HepG2 (cell line): ENCODE measurements at regions not wholly inside any gene's neighbourhood (a gene's known extent, or its start where the extent isn't known, plus 50 kb on each side); places are given as distances from the start of the nearest gene placed in this dataset.

Source experiments
- ATAC-seq: fragments of 200-7000 bp; cut with Tn5 transposase; 3 replicates; pipeline ENCODE4 v1.9.1; 2020; ENCODE audit warnings: mild to moderate bottlenecking, moderate library complexity
- BruUV-seq: library from RNA; stranded (reverse); fragments of 400-500 nt; replicated peaks from 2 replicates; lab custom pipeline; 2021; lab: Mats Ljungman, UMichigan
- CTCF ChIA-PET: fragments of 300-600 bp; formaldehyde crosslinking; extraction: SDS; loops from one replicate; lab custom pipeline; 2021; ENCODE audit warnings: low total read pairs, inconsistent platforms, low intra/inter-chr PET ratio; lab: Yijun Ruan, JAX
- POLR2A ChIA-PET: fragments of 350-600 bp; sonication (Branson Sonifier 250); formaldehyde crosslinking; loops from one replicate; lab custom pipeline; 2020; ENCODE audit warnings: antibody characterized with exemption, inconsistent platforms; lab: Yijun Ruan, JAX
- DNase-seq: peaks from one replicate; pipeline ENCODE4 v3.0.0-alpha.2; 2015; ENCODE audit warnings: low spot score
- FAIRE-seq: peaks from 3 replicates; lab custom pipeline; 2011; peaks lifted over from hg19 to GRCh38; lab: Jason Lieb, UNC
- H2AFZ ChIP-seq: one replicate; pipeline ENCODE4 v1.6.1; 2011; ENCODE audit warnings: low read length, inconsistent platforms
- H3K27ac ChIP-seq: fragments of 300-600 bp; 3 replicates; pipeline ENCODE4 v1.8.0; 2011; ENCODE audit warnings: mixed run types, mild to moderate bottlenecking, mixed read lengths, low read length, inconsistent platforms; ENCODE audit not compliant: insufficient read depth; ENCODE audit errors: extremely low read length
- H3K27me3 ChIP-seq, 2 experiments: fragments of 200-600 bp in 1 of 2; 2 replicates in 1 of 2; 3 replicates in 1 of 2; pipeline versions ENCODE4 v1.6.0 to v1.8.0; 2011; ENCODE audit warnings: low read length in 2 of 2, mild to moderate bottlenecking in 2 of 2, moderate library complexity in 2 of 2, inconsistent platforms in 1 of 2; ENCODE audit not compliant: insufficient read depth in 2 of 2, control insufficient read depth in 1 of 2
- H3K36me3 ChIP-seq, 2 experiments: fragments of 200-600 bp in 1 of 2; replicated peaks in 1 of 2; 2 replicates in 1 of 2; 3 replicates in 1 of 2; pipeline versions ENCODE4 v1.5.1 to v1.8.0; 2011; ENCODE audit warnings: low read length in 2 of 2, inconsistent platforms in 1 of 2; ENCODE audit not compliant: insufficient read depth in 2 of 2, control insufficient read depth in 1 of 2
- H3K4me1 ChIP-seq: 2 replicates; pipeline ENCODE4 v1.5.1; 2012; ENCODE audit warnings: low read length, inconsistent platforms; ENCODE audit not compliant: insufficient read depth
- H3K4me2 ChIP-seq: 2 replicates; pipeline ENCODE4 v1.6.0; 2011; ENCODE audit warnings: low read depth, low read length, inconsistent platforms
- H3K4me3 ChIP-seq, 3 experiments: fragments of 200-600 bp in 1 of 3; sonication (generic), shearing (Covaris generic) in 1 of 3; replicated peaks in 1 of 3; 2 replicates each; pipeline ENCODE4 v1.5.1; 2011 to 2016; ENCODE audit warnings: low read length in 3 of 3, inconsistent platforms in 2 of 3, low read depth in 2 of 3, mild to moderate bottlenecking in 2 of 3, control low read depth in 1 of 3, mixed read lengths in 1 of 3; ENCODE audit not compliant: insufficient read depth in 1 of 3
- H3K79me2 ChIP-seq: one replicate; pipeline ENCODE4 v1.6.1; 2011; ENCODE audit warnings: low read length, inconsistent platforms; ENCODE audit not compliant: insufficient read depth
- H3K9ac ChIP-seq: 2 replicates; pipeline ENCODE4 v1.6.0; 2011; ENCODE audit warnings: mild to moderate bottlenecking, low read depth, low read length, inconsistent platforms; ENCODE audit not compliant: insufficient read depth
- H3K9me3 ChIP-seq: 2 replicates; pipeline ENCODE4 v1.5.1; 2012; ENCODE audit warnings: mild to moderate bottlenecking, low read length
- H4K20me1 ChIP-seq: 2 replicates; pipeline ENCODE4 v1.6.0; 2011; ENCODE audit warnings: inconsistent platforms, mild to moderate bottlenecking, low read length, moderate library complexity; ENCODE audit not compliant: insufficient read depth
- MAFF ChIP-seq: IDR thresholded peaks from 2 replicates; pipeline ENCODE4 v1.6.1; 2011; ENCODE audit warnings: low read depth, low read length, improper control_type of control experiment
- MAFK ChIP-seq, 2 experiments: IDR thresholded peaks in 1 of 2; conservative IDR thresholded peaks in 1 of 2; 2 replicates each; pipeline ENCODE4 v1.6.1; 2011; ENCODE audit warnings: improper control_type of control experiment in 2 of 2, low read length in 2 of 2
- MYPOP ChIP-seq: sonication (generic); formaldehyde crosslinking; IDR thresholded peaks from 2 replicates; pipeline ENCODE4 v1.8.1; 2023; ENCODE audit warnings: mild to moderate bottlenecking, moderate library complexity, missing genetic modification reagents
- MZF1 ChIP-seq: sonication (generic); formaldehyde crosslinking; IDR thresholded peaks from 2 replicates; pipeline ENCODE4 v1.8.1; 2023; ENCODE audit warnings: mild to moderate bottlenecking, missing genetic modification reagents, borderline replicate concordance
- RFX5 ChIP-seq: IDR thresholded peaks from 2 replicates; pipeline ENCODE4 v1.6.1; 2011; ENCODE audit warnings: low read depth, low read length, improper control_type of control experiment
- ZNF207 ChIP-seq: fragments of 450-650 bp; IDR thresholded peaks from 2 replicates; pipeline ENCODE4 v1.6.1; 2016; ENCODE audit warnings: antibody characterized with exemption, borderline replicate concordance
- ZNF282 ChIP-seq: fragments of 450-650 bp; IDR thresholded peaks from 2 replicates; pipeline ENCODE4 v1.6.1; 2018; ENCODE audit not compliant: partially characterized antibody
- WGBS: methylation state at CpG from one replicate; pipeline ENCODE4 v1.1.6; 2017; ENCODE audit warnings: low lambda C conversion rate; 5-methylcytosine and 5-hydroxymethylcytosine counted together
- in situ Hi-C: cut with HindIII; loops from 2 replicates; pipeline ENCODE4 v1.10.0; 2017; ENCODE audit warnings: low pct_unique_long_range_greater_than_20kb; ENCODE audit not compliant: extremely low pct_ligation_motif_present
- intact Hi-C: fragments of 100-400 bp; cut with micrococcal nuclease; formaldehyde crosslinking; loops from one replicate; pipeline ENCODE4 v1.10.0; 2022; ENCODE audit not compliant: unreplicated experiment
- TF ChIP-seq, protein P1 (sequence below): sonication (generic); formaldehyde crosslinking; IDR thresholded peaks from 2 replicates; pipeline ENCODE4 v1.4.0; 2020; ENCODE audit warnings: missing genetic modification reagents, borderline replicate concordance

DNA sequence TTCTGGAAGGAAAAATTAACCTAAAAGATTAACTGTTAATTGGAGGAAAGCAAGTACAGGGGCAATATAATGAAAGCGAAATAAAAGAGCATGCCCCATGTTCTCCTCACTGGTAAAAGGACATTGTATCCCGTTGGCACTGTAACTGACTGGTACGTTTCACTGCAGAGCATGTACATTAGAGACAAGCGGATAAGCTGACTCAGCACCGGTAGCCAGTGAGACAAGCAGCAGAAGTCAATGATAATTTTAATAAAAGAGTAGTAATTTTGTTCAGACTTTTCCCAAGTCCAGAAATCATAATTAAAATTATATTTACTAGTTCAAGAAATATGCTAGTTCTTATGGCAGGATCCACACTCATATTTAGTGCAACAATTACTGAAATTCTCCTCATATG lies 161.5 kb upstream of the VWC2 start:
- in situ Hi-C loops: no loop called here
- BruUV-seq: no TSS peak

More for the DNA sequence above, 161.5 kb upstream of the VWC2 start:
- H3K79me2 ChIP-seq: no peaks in the 10 kb centered on the region
- no peak overlapping the region for H3K27ac ChIP-seq
- no peak overlapping the region for H3K4me2 ChIP-seq
- H3K9me3 ChIP-seq: peaks cover 23% of the 10 kb centered on the region
- no peaks in the 10 kb centered on the region for H3K27me3 ChIP-seq
- FAIRE-seq (no peak), ATAC-seq (no peak), DNase-seq (no peak)
- H3K36me3 ChIP-seq: no peaks in the 10 kb centered on the region
- no peak overlapping the region for H3K9ac ChIP-seq
- TF ChIP-seq ZNF282 (no peak), MZF1 (CRISPR knock-in tag) (no peak), MYPOP (CRISPR knock-in tag) (no peak), ZNF207 (no peak), RFX5 (no peak), MAFK (conservative IDR thresholded peaks at IDR 0.05 in 1 of 2, IDR thresholded peaks at IDR 0.05 in 1 of 2; ENCODE audit: low read length in 2 of 2) (peak; percentile 75 to 89), MAFF (peak; percentile 80)
- TF ChIP-seq, protein P1, sequence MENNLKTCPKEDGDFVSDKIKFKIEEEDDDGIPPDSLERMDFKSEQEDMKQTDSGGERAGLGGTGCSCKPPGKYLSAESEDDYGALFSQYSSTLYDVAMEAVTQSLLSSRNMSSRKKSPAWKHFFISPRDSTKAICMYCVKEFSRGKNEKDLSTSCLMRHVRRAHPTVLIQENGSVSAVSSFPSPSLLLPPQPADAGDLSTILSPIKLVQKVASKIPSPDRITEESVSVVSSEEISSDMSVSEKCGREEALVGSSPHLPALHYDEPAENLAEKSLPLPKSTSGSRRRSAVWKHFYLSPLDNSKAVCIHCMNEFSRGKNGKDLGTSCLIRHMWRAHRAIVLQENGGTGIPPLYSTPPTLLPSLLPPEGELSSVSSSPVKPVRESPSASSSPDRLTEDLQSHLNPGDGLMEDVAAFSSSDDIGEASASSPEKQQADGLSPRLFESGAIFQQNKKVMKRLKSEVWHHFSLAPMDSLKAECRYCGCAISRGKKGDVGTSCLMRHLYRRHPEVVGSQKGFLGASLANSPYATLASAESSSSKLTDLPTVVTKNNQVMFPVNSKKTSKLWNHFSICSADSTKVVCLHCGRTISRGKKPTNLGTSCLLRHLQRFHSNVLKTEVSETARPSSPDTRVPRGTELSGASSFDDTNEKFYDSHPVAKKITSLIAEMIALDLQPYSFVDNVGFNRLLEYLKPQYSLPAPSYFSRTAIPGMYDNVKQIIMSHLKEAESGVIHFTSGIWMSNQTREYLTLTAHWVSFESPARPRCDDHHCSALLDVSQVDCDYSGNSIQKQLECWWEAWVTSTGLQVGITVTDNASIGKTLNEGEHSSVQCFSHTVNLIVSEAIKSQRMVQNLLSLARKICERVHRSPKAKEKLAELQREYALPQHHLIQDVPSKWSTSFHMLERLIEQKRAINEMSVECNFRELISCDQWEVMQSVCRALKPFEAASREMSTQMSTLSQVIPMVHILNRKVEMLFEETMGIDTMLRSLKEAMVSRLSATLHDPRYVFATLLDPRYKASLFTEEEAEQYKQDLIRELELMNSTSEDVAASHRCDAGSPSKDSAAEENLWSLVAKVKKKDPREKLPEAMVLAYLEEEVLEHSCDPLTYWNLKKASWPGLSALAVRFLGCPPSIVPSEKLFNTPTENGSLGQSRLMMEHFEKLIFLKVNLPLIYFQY (CRISPR knock-in tag): no peak
- ChIA-PET POLR2A (no interaction called here), CTCF (no interaction called here)
- no peak overlapping the region for H2AFZ ChIP-seq
- 27% methylated on average over 5 of the region's 5 CpGs for WGBS
- H3K4me1 ChIP-seq: no peaks in the 10 kb centered on the region
- intact Hi-C loops: no loop called here
- H3K4me3 ChIP-seq: no peak overlapping the region
- H4K20me1 ChIP-seq: no peaks in the 10 kb centered on the region
